ENCODE measurements at regions not wholly inside any gene's neighbourhood (a gene's known extent, or its start where the extent isn't known, plus 50 kb on each side); places are given as distances from the start of the nearest gene placed in this dataset.

DNA sequence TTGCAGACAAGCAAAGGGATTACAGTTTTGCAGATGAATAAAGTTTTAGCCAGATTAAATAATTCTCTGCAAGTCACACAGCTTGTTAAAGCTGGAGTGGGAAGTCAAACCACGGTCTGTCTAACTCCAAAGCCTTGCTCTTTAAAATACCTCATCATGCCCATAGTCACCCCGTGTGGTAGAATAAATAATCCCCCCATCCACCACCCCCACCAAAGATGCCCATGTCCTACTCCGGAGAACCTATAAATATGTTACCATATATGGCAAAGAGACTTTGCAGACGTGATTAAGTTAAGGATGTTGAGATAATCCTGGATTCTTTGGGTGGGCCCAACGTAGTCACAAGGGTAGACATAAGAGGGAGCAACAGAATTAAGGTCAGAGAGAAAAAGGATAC lies 118.7 kb downstream of the BEND2 start:
- H3K4me2 ChIP-seq (ENCODE audit: insufficient read depth, low read length) = no peak overlapping the region
- no peaks in the 10 kb centered on the region for H4K20me1 ChIP-seq (replicated peaks; ENCODE audit: control insufficient read depth, extremely low read depth, insufficient read depth, low read length)
- no peaks in the 10 kb centered on the region for H3K9me1 ChIP-seq (replicated peaks; ENCODE audit: control insufficient read depth, extremely low read depth, insufficient read depth, low read length)
- H3K9ac ChIP-seq (replicated peaks; ENCODE audit: extremely low read depth, insufficient read depth, low read length) = no peak overlapping the region
- TF ChIP-seq FOS (IDR thresholded peaks at IDR 0.05; ENCODE audit: borderline replicate concordance, insufficient read depth, low read length) = no peak
- no peak for TF ChIP-seq MYC (IDR thresholded peaks at IDR 0.05; ENCODE audit: low read depth, low read length)
- no peak for TF ChIP-seq JUN (IDR thresholded peaks at IDR 0.05; ENCODE audit: borderline replicate concordance, insufficient read depth, insufficient read length, low read depth)
- no peak for TF ChIP-seq EZH2 (IDR thresholded peaks at IDR 0.05; ENCODE audit: borderline replicate concordance, low read depth, low read length, severe bottlenecking)
- TF ChIP-seq, protein P1, sequence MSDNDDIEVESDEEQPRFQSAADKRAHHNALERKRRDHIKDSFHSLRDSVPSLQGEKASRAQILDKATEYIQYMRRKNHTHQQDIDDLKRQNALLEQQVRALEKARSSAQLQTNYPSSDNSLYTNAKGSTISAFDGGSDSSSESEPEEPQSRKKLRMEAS (IDR thresholded peaks at IDR 0.05; ENCODE audit: insufficient read depth, insufficient read length) = no peak
- TF ChIP-seq, protein P2, sequence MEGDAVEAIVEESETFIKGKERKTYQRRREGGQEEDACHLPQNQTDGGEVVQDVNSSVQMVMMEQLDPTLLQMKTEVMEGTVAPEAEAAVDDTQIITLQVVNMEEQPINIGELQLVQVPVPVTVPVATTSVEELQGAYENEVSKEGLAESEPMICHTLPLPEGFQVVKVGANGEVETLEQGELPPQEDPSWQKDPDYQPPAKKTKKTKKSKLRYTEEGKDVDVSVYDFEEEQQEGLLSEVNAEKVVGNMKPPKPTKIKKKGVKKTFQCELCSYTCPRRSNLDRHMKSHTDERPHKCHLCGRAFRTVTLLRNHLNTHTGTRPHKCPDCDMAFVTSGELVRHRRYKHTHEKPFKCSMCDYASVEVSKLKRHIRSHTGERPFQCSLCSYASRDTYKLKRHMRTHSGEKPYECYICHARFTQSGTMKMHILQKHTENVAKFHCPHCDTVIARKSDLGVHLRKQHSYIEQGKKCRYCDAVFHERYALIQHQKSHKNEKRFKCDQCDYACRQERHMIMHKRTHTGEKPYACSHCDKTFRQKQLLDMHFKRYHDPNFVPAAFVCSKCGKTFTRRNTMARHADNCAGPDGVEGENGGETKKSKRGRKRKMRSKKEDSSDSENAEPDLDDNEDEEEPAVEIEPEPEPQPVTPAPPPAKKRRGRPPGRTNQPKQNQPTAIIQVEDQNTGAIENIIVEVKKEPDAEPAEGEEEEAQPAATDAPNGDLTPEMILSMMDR (IDR thresholded peaks at IDR 0.05; ENCODE audit: extremely low read depth in 1 of 2, insufficient read depth in 1 of 2, low read depth in 1 of 2, low read length in 2 of 2) = no peak
- no peak for TF ChIP-seq GATA2 (IDR thresholded peaks at IDR 0.05; ENCODE audit: insufficient read depth, insufficient read length, low read depth, low read length)
- no peak for TF ChIP-seq POLR2A (IDR thresholded peaks at IDR 0.05; ENCODE audit: low read depth, low read length)
- DNase-seq (ENCODE audit: low read depth, low spot score) (no peak), FAIRE-seq (no peak)
- BruUV-seq (replicated peaks) = no TSS peak
- H3K79me2 ChIP-seq (ENCODE audit: control insufficient read depth, insufficient read depth, low read length) = no peaks in the 10 kb centered on the region
- ChIA-PET POLR2A (no interaction called here), CTCF (no interaction called here)
- intact Hi-C loops (cut with micrococcal nuclease) = no loop called here
- no peaks in the 10 kb centered on the region for H3K9me3 ChIP-seq (replicated peaks; ENCODE audit: control insufficient read depth, insufficient read depth, low read length)
- H3K36me3 ChIP-seq (ENCODE audit: control insufficient read depth in 2 of 2, extremely low read depth in 1 of 2, insufficient read depth in 2 of 2, low read length in 2 of 2) = no peaks in the 10 kb centered on the region
- H3K4me3 ChIP-seq (replicated peaks in 1 of 3; ENCODE audit: insufficient read depth in 1 of 3, low read depth in 1 of 3, low read length in 3 of 3) = no peak overlapping the region
- dilution Hi-C loops (cut with MboI; ENCODE audit: extremely low pct_ligation_motif_present, low sequenced_read_pairs) = no loop called here
- no peak overlapping the region for H3K27ac ChIP-seq (ENCODE audit: insufficient read depth, low read depth, low read length)
- no peak overlapping the region for H2AFZ ChIP-seq (ENCODE audit: low read depth, low read length)
- no peaks in the 10 kb centered on the region for H3K27me3 ChIP-seq (ENCODE audit: control insufficient read depth in 2 of 2, insufficient read depth in 2 of 2, low read length in 2 of 2)
- H3K4me1 ChIP-seq (ENCODE audit: control insufficient read depth, extremely low read depth, insufficient read depth, low read length) = no peaks in the 10 kb centered on the region

Measured in endothelial cell of umbilical vein (primary cell).